HCT116 (cell line): ENCODE measurements at regions not wholly inside any gene's neighbourhood (a gene's known extent, or its start where the extent isn't known, plus 50 kb on each side); places are given as distances from the start of the nearest gene placed in this dataset.

Source experiments
- ATAC-seq: fragments of 200-7000 bp; cut with Tn5 transposase; 2 replicates; pipeline ENCODE4 v1.9.1; 2020; ENCODE audit warnings: mild to moderate bottlenecking, moderate library complexity
- BruUV-seq: library from RNA; stranded (reverse); fragments of 400-500 nt; replicated peaks from 2 replicates; lab custom pipeline; 2021; lab: Mats Ljungman, UMichigan
- CTCF ChIA-PET: fragments of 300-600 bp; sonication (Branson Sonifier 250); formaldehyde crosslinking; loops from one replicate; lab custom pipeline; 2021; ENCODE audit warnings: antibody characterized with exemption; lab: Charles Lee
- POLR2A ChIA-PET: fragments of 300-600, 350-600 bp; sonication (Branson Sonifier 250); formaldehyde crosslinking; loops from one replicate; lab custom pipeline; 2021; ENCODE audit warnings: antibody characterized with exemption; lab: Charles Lee
- RAD21 ChIA-PET, 2 experiments: fragments of 300-600 bp; sonication (Branson Sonifier 250); formaldehyde crosslinking; loops; one replicate each; lab custom pipeline; 2023; ENCODE audit warnings: low total read pairs in 2 of 2; ENCODE audit not compliant: uncharacterized antibody in 2 of 2, unreplicated experiment in 2 of 2, low non-redundant PET in 1 of 2; lab: Charles Lee
- DNase-seq: peaks from one replicate; pipeline ENCODE4 v3.0.0-alpha.2; 2010; ENCODE audit warnings: low read depth, low spot score
- H2AFZ ChIP-seq: fragments of 200-600 bp; shearing (Covaris generic), sonication (generic); 2 replicates; pipeline ENCODE4 v1.6.1; 2017; ENCODE audit warnings: low read depth, mixed run types, mixed read lengths, antibody characterized with exemption, low read length; ENCODE audit not compliant: poor library complexity, severe bottlenecking
- H3K27ac ChIP-seq: 2 replicates; pipeline ENCODE4 v1.5.1; 2012; ENCODE audit warnings: low read depth, low read length
- H3K27me3 ChIP-seq: fragments of 200-600 bp; sonication (generic); 2 replicates; pipeline ENCODE4 v1.6.1; 2016; ENCODE audit warnings: mixed run types, low read length, mixed read lengths; ENCODE audit not compliant: insufficient read depth
- H3K36me3 ChIP-seq, 2 experiments: fragments of 200-500 bp in 1 of 2; fragments of 200-600 bp in 1 of 2; sonication (Bioruptor generic) in 1 of 2; sonication (generic) in 1 of 2; 2 replicates each; pipeline versions ENCODE4 v1.5.1 to v1.6.1; 2014 to 2016; ENCODE audit warnings: low read length in 2 of 2, inconsistent platforms in 1 of 2, mixed read lengths in 1 of 2, mixed run types in 1 of 2; ENCODE audit not compliant: insufficient read depth in 2 of 2, control insufficient read depth in 1 of 2
- H3K4me1 ChIP-seq, 2 experiments: fragments of 200-600 bp in 1 of 2; sonication (generic) in 1 of 2; 2 replicates each; pipeline versions ENCODE4 v1.5.1 to v1.6.1; 2012 to 2017; ENCODE audit warnings: low read length in 2 of 2, inconsistent platforms in 1 of 2, mild to moderate bottlenecking in 1 of 2, mixed read lengths in 1 of 2, mixed run types in 1 of 2, moderate library complexity in 1 of 2; ENCODE audit not compliant: insufficient read depth in 2 of 2, control insufficient read depth in 1 of 2
- H3K4me2 ChIP-seq: fragments of 200-600 bp; sonication (generic); 2 replicates; pipeline ENCODE4 v1.6.1; 2017; ENCODE audit warnings: mixed run types, low read length, mixed read lengths
- H3K4me3 ChIP-seq, 2 experiments: fragments of 200-600 bp in 1 of 2; sonication (generic) in 1 of 2; replicated peaks in 1 of 2; 2 replicates each; pipeline ENCODE4 v1.5.1; 2011 to 2016; ENCODE audit warnings: low read length in 2 of 2, control low read depth in 1 of 2, low read depth in 1 of 2, mild to moderate bottlenecking in 1 of 2, mixed read lengths in 1 of 2, mixed run types in 1 of 2
- H3K79me2 ChIP-seq: fragments of 200-600 bp; sonication (generic); 2 replicates; pipeline ENCODE4 v1.6.1; 2017; ENCODE audit warnings: mild to moderate bottlenecking, mixed run types, low read length, moderate library complexity, mixed read lengths; ENCODE audit not compliant: insufficient read depth
- H3K9ac ChIP-seq: fragments of 200-600 bp; sonication (generic); 2 replicates; pipeline ENCODE4 v1.6.1; 2016; ENCODE audit warnings: low read length, mixed read lengths
- H3K9me2 ChIP-seq: fragments of 200-600 bp; sonication (generic), shearing (Covaris generic); 2 replicates; pipeline ENCODE4 v1.6.1; 2017; ENCODE audit warnings: mixed run types, mild to moderate bottlenecking, moderate library complexity; ENCODE audit not compliant: insufficient read depth
- H3K9me3 ChIP-seq, 2 experiments: fragments of 200-500 bp in 1 of 2; fragments of 200-600 bp in 1 of 2; sonication (Bioruptor generic) in 1 of 2; sonication (generic) in 1 of 2; 2 replicates each; pipeline ENCODE4 v1.6.1; 2014 to 2017; ENCODE audit warnings: low read length in 2 of 2, mixed read lengths in 2 of 2, inconsistent platforms in 1 of 2, low read depth in 1 of 2, mild to moderate bottlenecking in 1 of 2, mixed run types in 1 of 2, moderate library complexity in 1 of 2; ENCODE audit not compliant: control insufficient read depth in 1 of 2, insufficient read depth in 1 of 2
- H4K20me1 ChIP-seq: fragments of 200-600 bp; sonication (generic), shearing (Covaris generic); 2 replicates; pipeline ENCODE4 v1.6.1; 2017; ENCODE audit warnings: mixed run types, mild to moderate bottlenecking, moderate library complexity; ENCODE audit not compliant: insufficient read depth
- ELF1 ChIP-seq: IDR thresholded peaks from 2 replicates; pipeline ENCODE4 v1.6.1; 2012; ENCODE audit warnings: low read depth, borderline replicate concordance
- EZH2 ChIP-seq: fragments of 200-600 bp; sonication (generic); IDR thresholded peaks from 2 replicates; pipeline ENCODE4 v1.6.1; 2017; ENCODE audit warnings: antibody characterized with exemption, mixed run types
- EZH2phosphoT487 ChIP-seq: fragments of 200-600 bp; IDR thresholded peaks from 2 replicates; pipeline ENCODE4 v1.6.1; 2018; ENCODE audit warnings: antibody characterized with exemption, borderline replicate concordance
- FOSL1 ChIP-seq: IDR thresholded peaks from 2 replicates; pipeline ENCODE4 v1.6.1; 2012; ENCODE audit warnings: low read depth
- JUND ChIP-seq: IDR thresholded peaks from 2 replicates; pipeline ENCODE4 v1.6.1; 2012
- POLR2AphosphoS5 ChIP-seq: IDR thresholded peaks from 2 replicates; pipeline ENCODE4 v1.6.1; 2011; ENCODE audit warnings: mild to moderate bottlenecking, low read depth, low read length, moderate library complexity
- SP1 ChIP-seq: IDR thresholded peaks from 2 replicates; pipeline ENCODE4 v1.6.1; 2012; ENCODE audit warnings: low read depth
- SRF ChIP-seq: IDR thresholded peaks from 2 replicates; pipeline ENCODE4 v1.6.1; 2012; ENCODE audit warnings: low read depth
- TCF7L2 ChIP-seq: IDR thresholded peaks from 2 replicates; pipeline ENCODE4 v1.7.0; 2011; ENCODE audit warnings: borderline replicate concordance, inconsistent platforms; ENCODE audit not compliant: insufficient read depth, insufficient read length; ENCODE audit errors: extremely low read depth
- YY1 ChIP-seq: IDR thresholded peaks from 2 replicates; pipeline ENCODE4 v1.6.1; 2011; ENCODE audit warnings: low read length, low read depth, moderate library complexity, mild to moderate bottlenecking; ENCODE audit not compliant: insufficient replicate concordance; ENCODE audit errors: extremely low read depth
- ZFX ChIP-seq: fragments of 450-650 bp; IDR thresholded peaks from 2 replicates; pipeline ENCODE4 v1.6.1; 2017
- intact Hi-C: fragments of 100-400 bp; cut with micrococcal nuclease; formaldehyde crosslinking; loops from 2 replicates; pipeline ENCODE4 v1.10.0; 2022
- TF ChIP-seq, protein P1 (sequence below): IDR thresholded peaks from 2 replicates; pipeline ENCODE4 v1.6.1; 2012; ENCODE audit warnings: low read depth
- TF ChIP-seq, protein P2 (sequence below), 3 experiments: fragments of 200-600 bp in 1 of 3; sonication (generic) in 1 of 3; IDR thresholded peaks in 2 of 3; conservative IDR thresholded peaks in 1 of 3; 2 replicates each; pipeline ENCODE4 v1.5.1; 2012 to 2017; ENCODE audit warnings: low read depth in 2 of 3, low read length in 2 of 3, antibody characterized with exemption in 1 of 3, borderline replicate concordance in 1 of 3, control low read depth in 1 of 3, mild to moderate bottlenecking in 1 of 3, mixed read lengths in 1 of 3, mixed run types in 1 of 3, moderate library complexity in 1 of 3; ENCODE audit not compliant: insufficient read depth in 1 of 3
- TF ChIP-seq, protein P3 (sequence below): IDR thresholded peaks from 2 replicates; pipeline ENCODE4 v1.6.1; 2012
- TF ChIP-seq, protein P4 (sequence below): IDR thresholded peaks from 2 replicates; pipeline ENCODE4 v1.6.1; 2011; ENCODE audit warnings: mild to moderate bottlenecking, low read length, moderate library complexity; ENCODE audit not compliant: insufficient replicate concordance; ENCODE audit errors: extremely low read depth

DNA sequence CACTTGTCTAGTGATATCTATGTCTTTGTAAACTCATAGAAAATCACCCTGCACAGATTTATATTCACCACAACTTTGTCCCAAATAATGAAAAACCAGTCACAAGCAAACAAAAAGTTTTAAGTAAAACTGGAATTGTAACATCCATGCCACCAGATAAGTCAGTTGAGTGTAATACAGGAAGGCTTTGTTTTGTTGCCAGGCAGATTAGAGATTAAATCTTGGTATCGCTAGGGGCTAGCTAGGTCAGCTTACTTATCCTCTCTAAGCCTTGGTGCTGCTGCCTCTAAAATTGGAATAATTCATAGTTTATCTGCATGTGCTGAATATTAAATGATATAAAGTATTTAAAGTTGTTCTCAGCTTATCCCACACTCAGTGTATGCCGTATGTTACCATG lies 1062.5 kb downstream of the CDH9 start:
- no peaks in the 10 kb centered on the region for H3K27me3 ChIP-seq
- no peaks in the 10 kb centered on the region for H3K36me3 ChIP-seq
- ChIA-PET CTCF (no interaction called here), RAD21 (no interaction called here), POLR2A (no interaction called here)
- no peak overlapping the region for H2AFZ ChIP-seq
- TF ChIP-seq, protein P1, sequence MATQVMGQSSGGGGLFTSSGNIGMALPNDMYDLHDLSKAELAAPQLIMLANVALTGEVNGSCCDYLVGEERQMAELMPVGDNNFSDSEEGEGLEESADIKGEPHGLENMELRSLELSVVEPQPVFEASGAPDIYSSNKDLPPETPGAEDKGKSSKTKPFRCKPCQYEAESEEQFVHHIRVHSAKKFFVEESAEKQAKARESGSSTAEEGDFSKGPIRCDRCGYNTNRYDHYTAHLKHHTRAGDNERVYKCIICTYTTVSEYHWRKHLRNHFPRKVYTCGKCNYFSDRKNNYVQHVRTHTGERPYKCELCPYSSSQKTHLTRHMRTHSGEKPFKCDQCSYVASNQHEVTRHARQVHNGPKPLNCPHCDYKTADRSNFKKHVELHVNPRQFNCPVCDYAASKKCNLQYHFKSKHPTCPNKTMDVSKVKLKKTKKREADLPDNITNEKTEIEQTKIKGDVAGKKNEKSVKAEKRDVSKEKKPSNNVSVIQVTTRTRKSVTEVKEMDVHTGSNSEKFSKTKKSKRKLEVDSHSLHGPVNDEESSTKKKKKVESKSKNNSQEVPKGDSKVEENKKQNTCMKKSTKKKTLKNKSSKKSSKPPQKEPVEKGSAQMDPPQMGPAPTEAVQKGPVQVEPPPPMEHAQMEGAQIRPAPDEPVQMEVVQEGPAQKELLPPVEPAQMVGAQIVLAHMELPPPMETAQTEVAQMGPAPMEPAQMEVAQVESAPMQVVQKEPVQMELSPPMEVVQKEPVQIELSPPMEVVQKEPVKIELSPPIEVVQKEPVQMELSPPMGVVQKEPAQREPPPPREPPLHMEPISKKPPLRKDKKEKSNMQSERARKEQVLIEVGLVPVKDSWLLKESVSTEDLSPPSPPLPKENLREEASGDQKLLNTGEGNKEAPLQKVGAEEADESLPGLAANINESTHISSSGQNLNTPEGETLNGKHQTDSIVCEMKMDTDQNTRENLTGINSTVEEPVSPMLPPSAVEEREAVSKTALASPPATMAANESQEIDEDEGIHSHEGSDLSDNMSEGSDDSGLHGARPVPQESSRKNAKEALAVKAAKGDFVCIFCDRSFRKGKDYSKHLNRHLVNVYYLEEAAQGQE = no peak
- TF ChIP-seq TCF7L2 = no peak
- TF ChIP-seq ZFX = no peak
- TF ChIP-seq, protein P2, sequence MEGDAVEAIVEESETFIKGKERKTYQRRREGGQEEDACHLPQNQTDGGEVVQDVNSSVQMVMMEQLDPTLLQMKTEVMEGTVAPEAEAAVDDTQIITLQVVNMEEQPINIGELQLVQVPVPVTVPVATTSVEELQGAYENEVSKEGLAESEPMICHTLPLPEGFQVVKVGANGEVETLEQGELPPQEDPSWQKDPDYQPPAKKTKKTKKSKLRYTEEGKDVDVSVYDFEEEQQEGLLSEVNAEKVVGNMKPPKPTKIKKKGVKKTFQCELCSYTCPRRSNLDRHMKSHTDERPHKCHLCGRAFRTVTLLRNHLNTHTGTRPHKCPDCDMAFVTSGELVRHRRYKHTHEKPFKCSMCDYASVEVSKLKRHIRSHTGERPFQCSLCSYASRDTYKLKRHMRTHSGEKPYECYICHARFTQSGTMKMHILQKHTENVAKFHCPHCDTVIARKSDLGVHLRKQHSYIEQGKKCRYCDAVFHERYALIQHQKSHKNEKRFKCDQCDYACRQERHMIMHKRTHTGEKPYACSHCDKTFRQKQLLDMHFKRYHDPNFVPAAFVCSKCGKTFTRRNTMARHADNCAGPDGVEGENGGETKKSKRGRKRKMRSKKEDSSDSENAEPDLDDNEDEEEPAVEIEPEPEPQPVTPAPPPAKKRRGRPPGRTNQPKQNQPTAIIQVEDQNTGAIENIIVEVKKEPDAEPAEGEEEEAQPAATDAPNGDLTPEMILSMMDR (IDR thresholded peaks at IDR 0.05 in 2 of 3, conservative IDR thresholded peaks at IDR 0.05 in 1 of 3; ENCODE audit: borderline replicate concordance in 1 of 3, insufficient read depth in 1 of 3, low read depth in 2 of 3, low read length in 2 of 3) = no peak
- TF ChIP-seq FOSL1 = no peak
- no peak for TF ChIP-seq EZH2
- TF ChIP-seq, protein P3, sequence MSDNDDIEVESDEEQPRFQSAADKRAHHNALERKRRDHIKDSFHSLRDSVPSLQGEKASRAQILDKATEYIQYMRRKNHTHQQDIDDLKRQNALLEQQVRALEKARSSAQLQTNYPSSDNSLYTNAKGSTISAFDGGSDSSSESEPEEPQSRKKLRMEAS = no peak
- no peak for TF ChIP-seq JUND
- no peak for TF ChIP-seq SP1
- TF ChIP-seq YY1 = no peak
- TF ChIP-seq POLR2AphosphoS5 = no peak
- no peak for TF ChIP-seq EZH2phosphoT487
- TF ChIP-seq ELF1 = no peak
- TF ChIP-seq, protein P4, sequence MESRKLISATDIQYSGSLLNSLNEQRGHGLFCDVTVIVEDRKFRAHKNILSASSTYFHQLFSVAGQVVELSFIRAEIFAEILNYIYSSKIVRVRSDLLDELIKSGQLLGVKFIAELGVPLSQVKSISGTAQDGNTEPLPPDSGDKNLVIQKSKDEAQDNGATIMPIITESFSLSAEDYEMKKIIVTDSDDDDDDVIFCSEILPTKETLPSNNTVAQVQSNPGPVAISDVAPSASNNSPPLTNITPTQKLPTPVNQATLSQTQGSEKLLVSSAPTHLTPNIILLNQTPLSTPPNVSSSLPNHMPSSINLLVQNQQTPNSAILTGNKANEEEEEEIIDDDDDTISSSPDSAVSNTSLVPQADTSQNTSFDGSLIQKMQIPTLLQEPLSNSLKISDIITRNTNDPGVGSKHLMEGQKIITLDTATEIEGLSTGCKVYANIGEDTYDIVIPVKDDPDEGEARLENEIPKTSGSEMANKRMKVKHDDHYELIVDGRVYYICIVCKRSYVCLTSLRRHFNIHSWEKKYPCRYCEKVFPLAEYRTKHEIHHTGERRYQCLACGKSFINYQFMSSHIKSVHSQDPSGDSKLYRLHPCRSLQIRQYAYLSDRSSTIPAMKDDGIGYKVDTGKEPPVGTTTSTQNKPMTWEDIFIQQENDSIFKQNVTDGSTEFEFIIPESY = no peak
- TF ChIP-seq SRF = no peak
- no TSS peak for BruUV-seq
- DNase-seq (no peak), ATAC-seq (no peak)
- H3K9me2 ChIP-seq = no peaks in the 10 kb centered on the region
- no peaks in the 10 kb centered on the region for H3K4me1 ChIP-seq
- no peak overlapping the region for H3K4me2 ChIP-seq
- H3K4me3 ChIP-seq = no peak overlapping the region
- intact Hi-C loops = no loop called here
- no peak overlapping the region for H3K27ac ChIP-seq
- peaks cover 7 to 21% of the 10 kb centered on the region in 2 experiments; a peak in 2 of 4 replicates for H3K9me3 ChIP-seq
- no peak overlapping the region for H3K9ac ChIP-seq
- no peaks in the 10 kb centered on the region for H3K79me2 ChIP-seq
- H4K20me1 ChIP-seq = no peaks in the 10 kb centered on the region
